ENCODE measurements at regions not wholly inside any gene's neighbourhood (a gene's known extent, or its start where the extent isn't known, plus 50 kb on each side); places are given as distances from the start of the nearest gene placed in this dataset.
"Not testable (repeated sequence)": the region's sequence is repeated elsewhere in the genome, so short reads cannot be mapped to it uniquely, and the experiment has no call there.

DNA sequence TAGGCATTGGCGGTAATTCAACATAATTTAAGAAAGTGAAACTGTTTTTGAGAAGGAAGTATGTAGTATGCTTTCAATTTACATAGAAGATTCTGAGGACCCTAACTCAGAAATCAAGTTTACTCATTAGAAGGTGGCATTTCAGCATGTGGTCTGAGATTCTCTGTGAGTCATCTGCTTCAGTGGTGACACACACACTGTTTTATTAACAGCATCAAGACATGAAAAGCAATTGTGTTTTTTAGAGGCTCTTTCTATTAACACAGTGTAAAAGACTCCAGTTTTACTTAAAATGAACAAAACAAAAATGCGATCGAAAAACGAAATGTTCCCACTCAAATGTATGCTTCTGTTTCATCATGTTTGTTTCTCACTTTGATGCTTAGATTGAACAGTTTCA is 802.1 kb upstream of the SLITRK6 start:
- Histone ChIP-seq H3K9me3 (replicated peaks; ENCODE audit: control insufficient read depth, low read depth, low read length) (no peaks in the 10 kb centered on the region), H3K4me3 (ENCODE audit: low read length) (no peak overlapping the region), H3K27ac (ENCODE audit: low read length) (no peak overlapping the region), H3K36me3 (ENCODE audit: control insufficient read depth, insufficient read depth, low read length) (no peaks in the 10 kb centered on the region), H3K4me1 (ENCODE audit: control insufficient read depth, insufficient read depth, low read length) (no peaks in the 10 kb centered on the region), H3K27me3 (ENCODE audit: control insufficient read depth, insufficient read depth, low read length) (no peaks in the 10 kb centered on the region)
- no CpG with 5 or more reads among the region's 4 CpGs for WGBS (ENCODE audit: insufficient coverage)
- DNase-seq: no peak

DNA sequence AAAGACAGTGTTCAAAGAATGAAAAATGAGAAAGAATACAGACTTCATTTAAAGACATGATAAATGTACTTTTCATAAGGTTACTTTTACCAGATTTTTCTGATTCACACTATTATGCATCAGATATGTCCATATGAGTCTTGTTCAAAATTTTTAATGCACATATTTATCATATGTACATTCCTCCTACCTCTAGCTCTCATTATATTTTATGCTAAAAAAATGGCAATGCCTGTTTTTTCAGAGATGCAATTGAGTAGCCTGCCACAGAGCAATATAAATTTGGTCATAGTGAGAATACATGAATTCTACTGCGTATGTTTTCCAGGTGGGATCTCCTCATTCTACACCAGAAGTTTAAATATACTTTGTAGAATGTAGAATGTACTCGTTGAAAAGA is 807.0 kb upstream of the SLITRK6 start:
- Histone ChIP-seq H3K4me1 (ENCODE audit: control insufficient read depth, insufficient read depth, low read length) (no peaks in the 10 kb centered on the region), H3K27ac (ENCODE audit: low read length) (no peak overlapping the region), H3K9me3 (replicated peaks; ENCODE audit: control insufficient read depth, low read depth, low read length) (no peaks in the 10 kb centered on the region), H3K4me3 (ENCODE audit: low read length) (no peak overlapping the region), H3K27me3 (ENCODE audit: control insufficient read depth, insufficient read depth, low read length) (no peaks in the 10 kb centered on the region), H3K36me3 (ENCODE audit: control insufficient read depth, insufficient read depth, low read length) (no peaks in the 10 kb centered on the region)
- WGBS (ENCODE audit: insufficient coverage): no CpG with 5 or more reads among the region's 2 CpGs
- no peak for DNase-seq

DNA sequence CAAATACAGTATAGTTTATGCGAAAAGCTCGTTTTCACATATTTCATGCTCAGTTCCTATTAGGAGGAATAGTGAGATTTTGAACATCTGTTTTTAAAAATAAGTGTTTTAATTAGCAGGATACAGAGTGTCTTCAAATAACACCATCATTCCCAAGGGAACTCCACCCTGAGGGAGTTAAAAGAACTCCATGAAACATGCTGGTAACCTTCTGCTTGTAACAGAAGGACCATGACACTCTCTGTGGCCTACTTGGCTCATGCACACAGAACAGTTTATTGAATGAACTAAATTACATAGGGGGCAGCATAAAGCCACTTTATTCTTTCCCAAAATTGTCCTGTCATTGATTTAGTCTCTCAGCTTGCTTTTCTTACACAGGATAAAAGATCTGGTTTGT is 809.5 kb upstream of the SLITRK6 start:
- H3K27me3 ChIP-seq (ENCODE audit: control insufficient read depth, insufficient read depth, low read length): no peaks in the 10 kb centered on the region
- no peak overlapping the region for H3K4me3 ChIP-seq (ENCODE audit: low read length)
- H3K27ac ChIP-seq (ENCODE audit: low read length): no peak overlapping the region
- no peaks in the 10 kb centered on the region for H3K4me1 ChIP-seq (ENCODE audit: control insufficient read depth, insufficient read depth, low read length)
- peaks cover 2% of the 10 kb centered on the region for H3K9me3 ChIP-seq (replicated peaks; ENCODE audit: control insufficient read depth, low read depth, low read length)
- no peak for DNase-seq
- H3K36me3 ChIP-seq (ENCODE audit: control insufficient read depth, insufficient read depth, low read length): no peaks in the 10 kb centered on the region
- WGBS (ENCODE audit: insufficient coverage): no CpG with 5 or more reads among the region's 2 CpGs

DNA sequence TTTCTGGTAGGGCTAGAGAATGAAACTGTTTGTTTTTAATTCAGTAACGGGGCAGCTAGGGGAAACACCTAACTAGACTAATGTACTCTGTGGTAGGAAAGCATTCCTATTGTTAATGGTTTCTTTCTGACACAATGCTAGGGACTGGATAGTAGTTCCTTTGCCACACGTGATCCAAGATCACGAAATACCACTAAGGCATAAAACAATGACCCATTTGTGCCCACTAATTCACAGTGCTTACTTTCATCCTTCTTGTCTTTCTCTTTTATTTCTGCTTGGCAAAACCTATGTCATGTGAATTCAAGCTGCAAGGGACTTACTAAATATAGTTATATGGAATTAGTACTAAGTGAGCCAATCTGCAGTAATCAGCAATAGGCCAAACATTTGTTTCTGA is 834.1 kb upstream of the SLITRK6 start:
- H3K4me1 ChIP-seq (ENCODE audit: control insufficient read depth, insufficient read depth, low read length): no peaks in the 10 kb centered on the region
- H3K27me3 ChIP-seq (ENCODE audit: control insufficient read depth, insufficient read depth, low read length): no peaks in the 10 kb centered on the region
- no CpG with 5 or more reads among the region's 3 CpGs for WGBS (ENCODE audit: insufficient coverage)
- no peak overlapping the region for H3K27ac ChIP-seq (ENCODE audit: low read length)
- DNase-seq: no peak
- H3K9me3 ChIP-seq (replicated peaks; ENCODE audit: control insufficient read depth, low read depth, low read length): no peaks in the 10 kb centered on the region
- H3K4me3 ChIP-seq (ENCODE audit: low read length): no peak overlapping the region
- H3K36me3 ChIP-seq (ENCODE audit: control insufficient read depth, insufficient read depth, low read length): no peaks in the 10 kb centered on the region

DNA sequence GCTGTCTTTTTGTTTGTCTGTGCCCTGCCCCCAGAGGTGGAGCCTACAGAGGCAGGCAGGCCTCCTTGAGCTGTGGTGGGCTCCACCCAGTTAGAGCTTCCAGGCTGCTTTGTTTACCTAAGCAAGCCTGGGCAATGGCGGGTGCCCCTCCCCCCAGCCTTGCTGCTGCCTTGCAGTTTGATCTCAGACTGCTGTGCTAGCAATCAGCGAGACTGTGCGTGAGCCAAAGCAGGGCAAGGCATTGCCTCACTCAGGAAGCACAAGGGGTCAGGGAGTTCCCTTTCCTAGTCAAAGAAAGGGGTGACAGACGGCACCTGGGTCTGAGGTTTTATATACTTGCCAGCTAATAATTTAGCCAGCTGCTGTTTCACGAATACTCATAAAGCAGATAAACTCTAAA is 852.0 kb upstream of the SLITRK6 start:
- H3K4me1 ChIP-seq (ENCODE audit: control insufficient read depth, insufficient read depth, low read length); H3K27ac ChIP-seq (ENCODE audit: low read length); H3K36me3 ChIP-seq (ENCODE audit: control insufficient read depth, insufficient read depth, low read length); H3K9me3 ChIP-seq (replicated peaks; ENCODE audit: control insufficient read depth, low read depth, low read length); DNase-seq; H3K4me3 ChIP-seq (ENCODE audit: low read length); H3K27me3 ChIP-seq (ENCODE audit: control insufficient read depth, insufficient read depth, low read length): not testable (repeated sequence)
- 78% methylated on average over 3 of the region's 5 CpGs for WGBS (ENCODE audit: insufficient coverage)

DNA sequence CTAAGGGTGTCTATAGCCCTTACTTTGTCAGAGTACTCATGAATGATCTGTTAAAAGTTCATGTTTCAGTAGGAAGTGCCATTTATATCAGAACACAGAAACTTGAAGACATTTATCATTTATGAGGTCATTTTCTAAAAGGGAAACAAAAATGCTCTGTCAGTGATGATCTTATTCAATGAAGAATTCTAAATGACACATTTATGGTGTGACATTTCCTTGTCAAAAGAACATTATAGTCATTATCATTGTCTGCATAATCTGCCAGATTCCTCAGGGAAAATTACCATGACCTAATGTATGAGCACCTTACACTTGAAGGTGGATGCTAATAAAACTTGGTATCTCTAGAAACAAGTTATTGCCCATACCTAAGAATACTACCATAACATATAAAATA is 853.8 kb upstream of the SLITRK6 start:
- H3K27me3 ChIP-seq (ENCODE audit: control insufficient read depth, insufficient read depth, low read length): no peaks in the 10 kb centered on the region
- H3K4me1 ChIP-seq (ENCODE audit: control insufficient read depth, insufficient read depth, low read length): no peaks in the 10 kb centered on the region
- no peaks in the 10 kb centered on the region for H3K36me3 ChIP-seq (ENCODE audit: control insufficient read depth, insufficient read depth, low read length)
- H3K4me3 ChIP-seq (ENCODE audit: low read length): no peak overlapping the region
- DNase-seq: no peak
- H3K9me3 ChIP-seq (replicated peaks; ENCODE audit: control insufficient read depth, low read depth, low read length): no peaks in the 10 kb centered on the region
- H3K27ac ChIP-seq (ENCODE audit: low read length): no peak overlapping the region

DNA sequence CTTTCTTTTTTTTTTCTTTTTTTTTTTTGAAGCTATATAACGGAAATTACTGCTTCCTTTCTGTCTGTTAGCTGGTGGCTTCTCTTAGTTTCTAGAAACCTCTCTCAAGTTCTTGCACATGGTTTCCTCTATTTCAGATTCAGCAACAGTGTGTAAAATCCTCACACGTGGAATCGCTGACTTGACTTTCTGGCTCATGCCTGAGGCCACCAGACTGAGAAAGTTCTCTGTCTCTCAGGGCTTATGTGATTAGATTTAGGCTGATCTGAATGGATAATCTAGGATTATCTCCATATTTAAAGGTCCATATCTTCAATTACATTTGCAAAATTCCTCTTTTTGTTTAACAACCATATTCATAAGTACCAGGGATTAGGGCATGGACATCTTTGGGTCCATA is 856.3 kb upstream of the SLITRK6 start:
- no peaks in the 10 kb centered on the region for H3K4me1 ChIP-seq (ENCODE audit: control insufficient read depth, insufficient read depth, low read length)
- H3K27ac ChIP-seq (ENCODE audit: low read length): no peak overlapping the region
- H3K4me3 ChIP-seq (ENCODE audit: low read length): no peak overlapping the region
- H3K36me3 ChIP-seq (ENCODE audit: control insufficient read depth, insufficient read depth, low read length): no peaks in the 10 kb centered on the region
- H3K9me3 ChIP-seq (replicated peaks; ENCODE audit: control insufficient read depth, low read depth, low read length): no peaks in the 10 kb centered on the region
- DNase-seq: no peak
- H3K27me3 ChIP-seq (ENCODE audit: control insufficient read depth, insufficient read depth, low read length): no peaks in the 10 kb centered on the region
- WGBS (ENCODE audit: insufficient coverage): no CpG with 5 or more reads among the region's 3 CpGs

DNA sequence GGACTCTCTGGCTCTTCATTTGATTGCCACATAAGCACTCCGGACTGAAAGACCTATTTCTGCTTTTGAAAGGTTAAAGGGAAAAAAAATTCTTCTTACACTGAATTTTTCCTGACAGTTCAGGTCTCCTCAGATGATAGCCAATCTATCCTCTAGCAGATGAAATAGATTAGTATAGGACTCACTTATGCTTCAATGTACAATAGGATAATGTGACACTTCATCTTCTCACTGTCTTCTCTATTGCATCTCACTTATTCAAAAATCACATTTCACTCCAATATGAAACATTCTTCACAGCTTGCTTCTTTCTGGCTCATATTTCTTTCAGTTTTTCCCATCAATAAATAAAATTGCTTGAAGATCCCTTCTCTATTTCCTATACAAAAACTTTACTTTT is 860.9 kb upstream of the SLITRK6 start:
- Histone ChIP-seq H3K27ac (ENCODE audit: low read length) (no peak overlapping the region), H3K9me3 (replicated peaks; ENCODE audit: control insufficient read depth, low read depth, low read length) (no peaks in the 10 kb centered on the region), H3K4me1 (ENCODE audit: control insufficient read depth, insufficient read depth, low read length) (no peaks in the 10 kb centered on the region), H3K36me3 (ENCODE audit: control insufficient read depth, insufficient read depth, low read length) (no peaks in the 10 kb centered on the region), H3K4me3 (ENCODE audit: low read length) (no peak overlapping the region), H3K27me3 (ENCODE audit: control insufficient read depth, insufficient read depth, low read length) (no peaks in the 10 kb centered on the region)
- DNase-seq: no peak
- WGBS (ENCODE audit: insufficient coverage): no CpG with 5 or more reads among the region's 1 CpG

DNA sequence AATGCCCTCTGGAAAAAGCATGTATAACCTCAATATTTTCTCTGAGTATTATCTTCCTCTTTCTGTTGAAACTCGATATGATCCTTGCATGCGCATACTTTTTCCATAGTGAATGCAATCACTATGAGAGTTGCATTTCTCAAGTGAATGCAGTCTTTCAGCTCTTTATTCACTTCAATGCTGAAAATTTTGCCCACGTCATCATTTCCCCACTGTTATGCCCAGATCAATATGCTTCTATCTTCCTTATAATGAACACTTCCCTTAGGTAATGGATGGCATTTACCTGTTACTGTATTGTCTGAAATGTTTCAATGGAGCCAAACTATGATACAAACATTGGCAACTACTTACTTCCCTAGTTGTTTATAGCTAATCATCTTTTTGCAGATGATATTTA is 866.6 kb upstream of the SLITRK6 start:
- Histone ChIP-seq H3K36me3 (ENCODE audit: control insufficient read depth, insufficient read depth, low read length) (no peaks in the 10 kb centered on the region), H3K4me1 (ENCODE audit: control insufficient read depth, insufficient read depth, low read length) (no peaks in the 10 kb centered on the region), H3K27ac (ENCODE audit: low read length) (no peak overlapping the region), H3K9me3 (replicated peaks; ENCODE audit: control insufficient read depth, low read depth, low read length) (no peaks in the 10 kb centered on the region), H3K4me3 (ENCODE audit: low read length) (no peak overlapping the region), H3K27me3 (ENCODE audit: control insufficient read depth, insufficient read depth, low read length) (no peaks in the 10 kb centered on the region)
- DNase-seq: no peak
- WGBS (ENCODE audit: insufficient coverage): 73% methylated on average over 2 of the region's 3 CpGs

DNA sequence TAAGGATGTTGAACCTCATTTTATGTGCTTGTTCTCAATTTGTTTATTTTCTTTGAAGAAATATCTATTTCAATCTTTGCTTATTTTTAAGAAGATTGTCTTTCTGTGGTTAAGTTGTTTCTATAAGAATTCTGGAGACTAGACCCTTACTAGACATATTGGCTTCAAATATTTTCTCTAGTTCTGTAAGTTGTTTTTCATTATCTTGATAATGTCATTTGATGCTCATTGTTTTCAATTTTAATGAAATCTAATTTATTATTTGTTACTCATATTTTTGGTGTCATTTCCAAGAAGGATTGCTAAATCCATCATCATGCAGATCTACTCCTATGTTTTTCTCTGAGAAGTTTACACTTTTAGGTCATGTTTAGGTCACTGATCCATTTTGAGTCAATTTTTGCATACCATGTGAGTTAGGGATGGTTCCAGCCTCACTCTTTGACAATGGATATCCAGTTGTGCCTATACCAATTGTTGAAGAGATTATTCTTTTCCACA is 874.8 kb upstream of the SLITRK6 start:
- no peaks in the 10 kb centered on the region for H3K36me3 ChIP-seq (ENCODE audit: control insufficient read depth, insufficient read depth, low read length)
- H3K4me3 ChIP-seq (ENCODE audit: low read length): no peak overlapping the region
- no peaks in the 10 kb centered on the region for H3K4me1 ChIP-seq (ENCODE audit: control insufficient read depth, insufficient read depth, low read length)
- no peak for DNase-seq
- H3K9me3 ChIP-seq (replicated peaks; ENCODE audit: control insufficient read depth, low read depth, low read length): no peaks in the 10 kb centered on the region
- H3K27me3 ChIP-seq (ENCODE audit: control insufficient read depth, insufficient read depth, low read length): no peaks in the 10 kb centered on the region
- H3K27ac ChIP-seq (ENCODE audit: low read length): no peak overlapping the region

DNA sequence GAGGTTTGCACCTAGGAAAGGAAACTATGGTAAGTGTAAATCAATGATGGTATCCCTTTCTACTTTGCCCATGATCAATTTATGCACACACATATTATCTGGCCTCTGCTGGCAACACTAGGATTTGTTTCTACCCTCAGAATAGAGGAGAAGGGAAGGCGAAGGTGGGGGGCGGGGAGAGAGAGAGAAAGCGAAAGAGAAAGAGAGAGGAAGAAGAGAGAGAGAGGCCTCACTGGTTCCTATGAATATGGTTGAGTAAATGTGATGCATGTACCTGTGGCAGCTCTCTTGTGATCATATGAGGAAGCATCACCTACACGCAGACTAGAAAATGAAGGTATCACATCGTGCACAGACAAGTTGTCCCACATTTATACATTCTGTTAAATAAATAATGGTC is 882.0 kb upstream of the SLITRK6 start:
- Histone ChIP-seq H3K36me3 (ENCODE audit: control insufficient read depth, insufficient read depth, low read length) (no peaks in the 10 kb centered on the region), H3K4me1 (ENCODE audit: control insufficient read depth, insufficient read depth, low read length) (no peaks in the 10 kb centered on the region), H3K9me3 (replicated peaks; ENCODE audit: control insufficient read depth, low read depth, low read length) (peaks cover 2% of the 10 kb centered on the region), H3K4me3 (ENCODE audit: low read length) (no peak overlapping the region), H3K27me3 (ENCODE audit: control insufficient read depth, insufficient read depth, low read length) (no peaks in the 10 kb centered on the region), H3K27ac (ENCODE audit: low read length) (no peak overlapping the region)
- DNase-seq: no peak
- 86% methylated on average over 3 of the region's 5 CpGs for WGBS (ENCODE audit: insufficient coverage)
